Fibroblast of pulmonary artery (primary cell): ENCODE measurements at regions not wholly inside any gene's neighbourhood (a gene's known extent, or its start where the extent isn't known, plus 50 kb on each side); places are given as distances from the start of the nearest gene placed in this dataset.

Experiments used
- DNase-seq: peaks from one replicate; pipeline ENCODE4 v3.0.0-alpha.2; 2010; ENCODE audit warnings: low read depth
- H3K4me3 ChIP-seq: replicated peaks from 2 replicates; pipeline ENCODE4 v1.5.1; 2011; ENCODE audit warnings: low read depth, mild to moderate bottlenecking, control low read depth, low read length, moderate library complexity
- CTCF ChIP-seq: IDR thresholded peaks from 2 replicates; pipeline ENCODE4 v1.5.1; 2011; ENCODE audit warnings: mild to moderate bottlenecking, control low read depth, low read length, inconsistent platforms; ENCODE audit errors: missing control alignments

DNA sequence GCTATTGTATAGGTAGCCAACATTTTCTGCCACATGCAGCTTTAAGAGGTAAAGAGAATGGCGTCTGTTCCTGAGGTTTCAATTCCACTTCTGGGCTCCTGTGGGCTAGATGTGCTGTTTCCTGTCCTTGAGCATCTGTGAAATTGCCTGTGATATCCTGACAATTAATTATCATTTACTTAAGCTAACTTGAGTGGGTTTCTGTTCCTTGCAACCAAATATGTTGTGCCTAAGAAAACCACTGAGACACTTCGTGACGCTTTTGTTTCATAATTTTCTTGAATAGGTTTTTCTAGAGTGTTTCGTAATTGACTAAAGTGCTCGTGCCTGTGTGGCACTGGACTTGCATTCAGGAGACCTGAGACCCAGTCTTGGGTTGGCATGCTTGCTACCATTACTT lies 127.3 kb upstream of the POU3F1 start:
- H3K4me3 ChIP-seq: no peak overlapping the region
- no peak for TF ChIP-seq CTCF

DNA sequence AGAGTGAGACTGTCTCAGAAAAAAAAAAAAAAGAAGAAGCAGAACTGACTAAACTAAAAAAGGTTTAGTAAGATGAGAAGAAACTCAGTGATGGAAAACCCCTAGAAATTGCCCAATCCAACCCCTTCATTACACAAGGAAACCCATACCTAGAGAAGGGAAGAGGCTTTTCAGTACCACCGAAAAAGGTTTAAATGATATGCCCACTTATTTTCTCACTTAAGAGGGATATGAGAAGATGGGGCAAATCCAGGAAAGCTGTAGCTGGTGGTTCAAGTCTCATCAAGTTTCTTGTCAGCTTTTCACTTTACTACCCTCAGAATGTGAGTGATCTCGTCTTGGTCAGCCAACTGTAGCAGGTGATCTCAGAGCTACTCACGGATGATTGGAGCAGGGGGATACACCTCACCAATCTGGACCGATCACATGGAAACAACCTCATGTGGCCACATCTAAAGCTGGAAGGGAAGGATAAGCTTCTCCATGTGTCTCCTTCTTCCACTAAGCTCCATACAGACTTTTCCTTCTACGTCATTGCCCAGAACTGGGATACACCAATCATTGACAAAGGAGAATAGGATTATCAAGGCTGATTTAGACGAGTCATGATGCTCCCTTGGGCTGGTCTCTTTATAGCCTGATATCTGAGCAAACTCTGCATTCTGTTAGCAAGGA lies 126.7 kb upstream of the POU3F1 start:
- DNase-seq: no peak
- no peak overlapping the region for H3K4me3 ChIP-seq
- no peak for TF ChIP-seq CTCF

More for the DNA sequence above, 127.3 kb upstream of the POU3F1 start:
- DNase-seq: no peak

- H3K4me3 ChIP-seq: no peak overlapping the region
- no peak for TF ChIP-seq CTCF
- DNase-seq: no peak
Observed at GRCh38 chr1:38169121-38169520, 122.5 kb upstream of the POU3F1 start.

- DNase-seq: no peak
- no peak for TF ChIP-seq CTCF
- H3K4me3 ChIP-seq: no peak overlapping the region
Observed at GRCh38 chr1:38168365-38168764, 121.8 kb upstream of the POU3F1 start.

DNA sequence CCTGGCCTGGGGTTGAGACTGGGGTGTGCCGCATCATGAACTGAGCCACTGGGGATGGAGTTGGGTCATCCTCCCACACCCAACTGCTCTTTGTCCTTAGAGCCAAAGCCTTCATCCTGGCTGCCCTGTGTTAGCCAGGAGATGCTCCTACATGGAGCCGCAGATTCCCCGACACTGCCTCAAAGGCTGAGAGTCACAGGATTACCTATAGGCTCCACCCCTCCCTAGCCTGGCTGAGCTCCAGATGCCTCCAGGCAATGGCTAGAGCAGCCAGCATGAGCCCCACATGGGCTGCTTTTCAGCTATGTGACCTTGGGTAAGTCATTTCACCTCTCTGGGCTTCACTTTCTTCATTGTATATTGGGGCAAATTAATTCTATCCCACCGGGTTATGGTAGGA lies 119.9 kb upstream of the POU3F1 start:
- H3K4me3 ChIP-seq: no peak overlapping the region
- no peak for DNase-seq
- no peak for TF ChIP-seq CTCF

GRCh38 chr1:38153778-38154470 lies 107.3 kb upstream of the POU3F1 start:
- no peak overlapping the region for H3K4me3 ChIP-seq
- DNase-seq: no peak
- TF ChIP-seq CTCF: no peak
